Right forelimb (tissue), 1 donor: ENCODE measurements at regions not wholly inside any gene's neighbourhood (a gene's known extent, or its start where the extent isn't known, plus 50 kb on each side); places are given as distances from the start of the nearest gene placed in this dataset.

Experiments used
- DNase-seq: peaks from one replicate; pipeline ENCODE4 v3.0.0-alpha.2; 2018

DNA sequence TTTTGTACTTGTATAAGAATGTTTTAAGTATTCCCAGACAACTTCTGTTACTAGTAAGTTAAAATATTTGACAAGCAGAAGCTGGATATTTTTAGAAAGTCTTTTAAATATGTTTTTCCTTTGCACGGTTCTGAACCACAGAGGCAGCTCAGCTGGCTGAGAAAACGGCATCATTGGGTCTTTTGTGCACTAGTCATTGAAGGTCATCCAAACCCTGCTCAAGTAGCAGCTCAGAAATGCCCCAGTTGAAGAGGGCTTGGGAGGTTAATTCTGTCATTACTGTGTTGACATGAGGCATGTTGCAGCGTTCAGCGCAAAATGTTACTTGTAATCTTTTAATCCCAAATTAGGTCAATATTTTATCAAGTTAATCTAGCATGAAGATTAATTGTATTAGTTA, 383.7 kb upstream of the FAM241A start:
- DNase-seq, result no peak

DNA sequence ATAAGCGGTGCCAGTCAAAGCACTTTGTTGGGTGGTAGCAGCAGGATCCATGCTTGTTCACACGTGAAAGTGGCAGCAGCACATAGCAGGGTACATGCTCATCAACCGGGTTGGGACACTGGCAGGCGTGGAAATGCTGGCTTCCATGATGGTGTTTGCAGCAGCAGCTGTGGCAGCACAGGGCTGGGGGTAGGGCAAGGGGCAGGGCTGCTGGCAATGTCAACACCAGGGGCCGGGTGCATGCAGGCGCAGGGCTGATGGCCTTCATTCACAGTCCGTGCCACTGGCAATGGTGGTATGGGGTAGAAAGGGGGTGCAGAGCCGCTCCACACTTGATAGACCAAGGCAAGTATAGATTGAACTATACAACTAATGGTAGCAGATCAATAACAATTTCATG, 374.7 kb upstream of the FAM241A start:
- no peak for DNase-seq

DNA sequence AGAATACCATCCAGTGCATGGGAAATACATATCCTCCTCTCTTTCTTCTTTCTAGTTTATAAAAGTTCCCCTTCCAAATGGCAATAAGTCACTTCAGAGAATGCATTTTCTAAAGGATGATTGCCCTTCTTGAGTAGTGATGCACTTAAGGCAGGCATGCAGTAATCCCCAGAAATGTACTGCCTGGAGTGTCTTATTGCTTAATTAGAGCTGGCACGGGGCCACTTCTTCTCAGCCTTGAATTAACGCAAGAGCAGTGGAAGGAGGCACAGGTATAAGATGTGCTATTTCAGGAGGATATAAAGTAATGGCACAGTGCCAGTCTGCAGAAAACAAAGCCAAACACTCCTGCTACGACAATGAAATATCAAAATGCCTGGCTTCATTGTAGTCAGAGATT, 371.4 kb upstream of the FAM241A start:
- no peak for DNase-seq

DNA sequence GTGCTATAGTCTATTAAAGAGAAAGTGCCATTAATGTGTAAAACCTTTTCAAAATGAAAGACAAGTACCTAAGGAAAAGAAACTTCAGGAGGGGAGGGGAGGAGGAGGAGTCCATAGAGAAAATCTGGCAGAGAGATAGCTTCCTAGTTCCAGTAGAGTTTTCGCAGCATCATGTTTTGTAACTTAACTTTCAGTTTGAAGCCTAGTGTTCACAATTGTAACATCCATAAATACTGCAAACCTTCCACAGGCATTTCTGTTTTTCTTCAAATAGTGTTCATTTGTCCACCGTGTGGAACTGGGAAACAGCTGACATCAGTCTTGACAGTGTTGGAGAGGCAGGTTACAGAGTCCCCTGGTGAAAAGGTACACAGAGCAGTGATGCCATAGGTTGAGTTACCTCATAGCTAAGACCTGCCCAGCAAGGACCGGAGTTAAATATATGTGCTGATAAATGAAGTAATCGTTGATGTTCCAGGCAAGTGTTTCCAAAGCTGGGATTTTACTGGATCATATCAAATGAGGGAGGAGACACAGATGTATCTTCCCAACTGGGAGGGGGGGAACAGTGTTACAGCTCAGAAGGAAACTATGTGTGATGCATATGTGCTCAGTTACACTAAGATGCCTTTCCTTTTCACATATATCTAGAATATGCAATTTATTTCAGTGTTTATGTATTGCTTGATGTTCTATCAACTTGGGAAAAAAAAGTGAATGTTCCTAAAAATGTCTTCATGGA, 369.5 kb upstream of the FAM241A start:
- no peak for DNase-seq

DNA sequence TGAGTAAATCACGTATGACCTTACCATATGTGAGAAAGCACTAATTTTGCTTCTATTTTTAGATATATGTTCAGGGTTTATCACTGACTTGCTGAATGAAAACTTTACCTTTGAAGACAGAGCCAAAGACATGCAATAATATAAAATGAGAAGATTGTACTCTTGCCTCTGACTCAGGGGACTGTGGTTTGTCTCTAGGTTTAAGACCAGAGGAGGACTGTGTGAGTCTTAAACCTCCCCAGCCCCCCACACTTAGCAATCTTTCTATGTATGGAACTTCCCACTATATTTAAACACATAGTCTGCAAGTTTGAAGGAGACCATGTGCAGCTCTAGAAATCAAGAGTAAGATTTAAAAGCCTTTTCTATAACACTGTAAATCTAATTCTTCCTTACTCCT, 368.7 kb upstream of the FAM241A start:
- DNase-seq, result no peak

DNA sequence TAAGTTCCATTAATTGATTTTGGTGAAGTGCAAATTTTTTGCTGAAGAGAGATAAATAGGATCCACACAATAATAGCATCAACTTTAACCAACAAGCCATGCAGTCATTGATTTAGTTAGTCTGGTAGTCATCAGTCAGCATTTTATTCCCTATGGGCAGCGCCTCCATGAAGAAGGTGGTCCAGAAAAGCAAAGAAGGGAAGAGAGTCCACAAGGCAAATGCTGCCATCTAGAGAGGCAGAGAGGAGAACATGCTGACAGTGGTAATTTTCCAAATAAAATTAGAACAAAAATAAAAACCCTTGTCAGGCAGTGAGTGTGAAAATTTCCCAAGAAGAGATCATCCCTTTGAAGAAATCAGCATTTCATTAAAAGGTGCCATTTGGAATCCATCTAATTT, 366.7 kb upstream of the FAM241A start:
- DNase-seq, result no peak

DNA sequence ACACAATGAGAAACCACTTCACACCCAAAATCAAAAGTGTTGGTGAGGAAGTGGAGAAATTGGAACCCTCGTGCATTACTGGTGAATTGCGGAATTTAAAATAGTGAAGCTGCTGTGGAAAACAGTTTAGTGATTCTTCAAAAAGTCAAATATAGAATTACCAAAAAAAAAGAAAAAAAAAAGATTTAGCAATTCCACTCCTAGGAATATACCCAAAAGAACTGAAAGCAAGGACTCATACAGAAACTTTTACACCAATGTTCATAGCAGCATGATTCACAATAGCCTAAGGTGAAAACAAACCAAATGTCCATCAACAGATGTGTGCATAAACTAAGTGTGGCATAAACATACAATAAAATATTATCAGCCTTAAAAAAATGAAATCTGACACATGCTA, 364.3 kb upstream of the FAM241A start:
- no peak for DNase-seq

DNA sequence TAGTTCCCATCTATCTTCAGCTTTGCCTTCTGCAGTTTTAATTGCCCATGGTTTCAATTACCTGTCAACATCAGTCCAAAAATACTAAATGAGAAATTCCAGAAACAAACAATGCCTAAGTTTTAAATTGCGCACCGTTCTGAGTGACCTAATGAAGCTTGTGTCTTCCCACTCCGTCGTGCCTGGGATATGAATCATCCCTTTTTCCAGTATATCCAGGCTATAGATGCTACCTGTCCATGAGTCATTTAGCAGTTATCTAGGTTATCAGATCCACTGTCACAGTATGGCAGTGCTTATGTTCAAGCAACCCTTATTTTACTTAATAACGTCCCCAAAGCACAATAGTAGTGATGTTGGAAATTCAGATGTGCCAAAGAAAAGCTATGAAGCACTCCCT, 363.6 kb upstream of the FAM241A start:
- DNase-seq, result no peak

DNA sequence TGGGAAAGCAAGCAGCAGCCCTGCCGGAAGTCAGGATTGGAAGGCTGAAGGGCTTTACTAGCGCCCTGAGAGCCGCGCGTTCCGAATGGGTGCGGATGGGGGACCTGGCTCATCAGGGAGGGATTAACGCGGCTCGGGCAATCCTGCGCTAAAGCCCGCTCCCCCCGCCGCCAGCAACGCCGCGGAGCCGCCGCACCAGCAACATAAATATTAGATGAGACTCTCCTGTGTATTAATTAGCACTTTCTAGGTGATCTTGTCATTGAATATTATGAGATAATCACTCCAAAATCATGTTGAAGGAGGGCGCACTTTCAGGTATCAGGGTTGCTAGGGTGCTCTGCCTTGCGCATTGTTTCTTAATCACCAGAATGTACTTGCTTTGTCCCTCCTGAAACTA, 357.2 kb upstream of the FAM241A start:
- DNase-seq, result no peak

DNA sequence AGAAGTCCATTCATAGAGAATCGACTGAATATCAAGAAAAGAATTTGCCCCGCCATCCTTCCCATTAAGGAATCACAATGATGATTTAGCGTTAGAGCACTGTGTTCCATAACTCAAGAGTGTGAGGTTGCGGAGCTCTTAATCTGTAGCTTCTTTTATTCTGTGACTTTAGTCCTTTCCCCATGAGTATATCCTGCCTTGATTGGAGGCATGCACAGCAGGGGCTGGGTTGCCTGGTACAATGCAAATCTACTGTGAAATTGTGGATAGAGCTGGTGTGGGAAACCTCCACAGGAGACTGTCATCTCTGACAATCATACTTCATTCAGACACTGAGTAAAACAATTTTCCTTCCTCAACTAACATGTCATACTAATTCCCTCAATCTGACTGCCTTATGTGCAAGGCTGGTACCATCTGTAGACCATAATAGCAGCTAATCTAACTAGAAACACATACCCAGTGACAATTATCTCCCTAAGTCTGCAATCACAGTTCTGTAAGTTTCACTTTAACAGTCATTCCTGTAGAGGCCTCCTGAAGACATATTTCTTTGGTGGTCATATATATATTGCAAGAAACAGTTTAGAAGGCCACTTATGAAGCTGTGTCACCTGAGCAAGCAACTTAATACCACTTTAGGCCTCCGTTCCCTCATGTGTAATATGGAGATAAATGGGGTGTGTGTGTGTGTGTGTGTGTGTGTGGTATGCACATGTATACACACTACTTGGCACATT, 355.2 kb upstream of the FAM241A start:
- DNase-seq, result no peak

DNA sequence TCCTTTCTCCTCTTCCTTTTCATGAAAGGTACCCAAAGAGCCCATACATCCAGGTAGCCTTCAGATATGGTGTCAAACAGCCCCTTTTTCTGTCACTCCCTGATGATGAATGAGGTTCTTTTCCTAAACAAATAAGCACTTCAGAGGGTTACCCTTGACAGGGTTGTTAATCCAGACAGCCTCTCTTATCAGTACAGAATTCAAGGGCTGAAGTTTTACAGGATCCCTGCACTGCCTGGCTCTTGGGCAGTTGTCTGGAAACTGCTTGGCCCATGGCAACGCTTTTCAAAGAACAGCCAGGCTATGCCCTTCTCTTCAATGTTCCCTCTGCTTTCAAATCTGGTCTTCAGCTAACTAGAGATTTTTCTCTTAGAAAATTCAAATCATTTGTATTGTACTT, 352.6 kb upstream of the FAM241A start:
- no peak for DNase-seq

DNA sequence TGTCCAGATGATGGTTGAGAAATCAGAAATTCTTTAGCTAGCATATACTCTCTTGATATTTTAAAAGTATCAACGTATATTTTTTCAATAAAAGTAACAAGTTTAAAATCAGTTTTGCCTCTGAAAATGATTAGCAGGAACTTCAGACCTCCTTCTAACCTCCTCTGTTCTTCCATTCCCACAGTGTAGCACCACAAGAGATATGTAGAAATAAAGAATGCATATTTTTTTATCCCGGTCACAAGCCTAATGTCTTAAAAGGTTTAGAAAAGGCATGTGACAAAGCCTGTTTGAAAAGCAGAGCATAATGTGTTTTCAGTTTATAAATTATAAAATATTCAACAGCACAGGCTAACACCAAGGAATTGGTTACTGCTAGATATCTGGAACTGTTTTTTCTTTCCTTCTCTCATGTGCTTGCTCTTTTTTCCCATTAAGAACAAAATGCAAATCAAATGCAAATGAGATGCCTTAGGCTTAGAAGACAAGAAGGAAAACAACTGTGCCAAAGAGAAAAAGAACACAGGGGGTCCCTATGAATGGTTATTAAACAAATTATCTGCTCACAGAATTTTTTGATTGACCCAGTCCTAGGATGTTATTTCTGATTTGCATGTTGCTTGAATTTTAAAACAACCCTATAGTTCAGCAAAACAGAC, 351.7 kb upstream of the FAM241A start:
- DNase-seq, result no peak

DNA sequence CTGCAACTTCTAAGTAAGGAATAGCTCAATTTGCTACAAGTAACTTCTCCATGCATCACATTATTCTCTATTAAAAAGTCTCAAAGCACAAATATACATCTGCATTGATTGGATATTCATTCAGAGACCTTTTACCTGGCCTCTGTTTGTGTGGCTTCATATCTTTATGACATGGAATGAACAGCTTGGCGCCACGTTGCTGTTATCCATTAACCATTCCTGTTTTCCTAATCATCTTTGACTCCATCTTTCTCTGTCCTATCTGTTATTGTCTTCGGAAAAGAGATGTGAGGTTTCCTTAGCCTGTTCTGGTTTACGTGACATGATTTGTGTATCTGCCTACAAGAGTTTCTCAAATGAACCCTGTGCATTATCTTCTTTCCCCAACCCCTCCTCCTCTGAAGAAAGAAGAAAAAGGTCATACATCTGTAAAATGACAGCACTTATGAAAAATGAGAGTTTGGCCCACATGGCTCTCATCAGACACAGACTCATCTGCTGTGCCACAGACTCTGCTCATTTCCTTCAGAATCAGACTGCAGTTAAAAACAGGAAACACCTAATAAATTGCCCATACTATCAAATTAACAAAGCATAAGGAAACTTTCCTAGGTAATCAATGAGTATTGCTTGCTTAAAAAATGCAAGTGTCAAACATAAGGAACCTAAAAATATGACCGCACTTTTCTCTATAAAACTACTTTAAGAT, 347.6 kb upstream of the FAM241A start:
- no peak for DNase-seq

DNA sequence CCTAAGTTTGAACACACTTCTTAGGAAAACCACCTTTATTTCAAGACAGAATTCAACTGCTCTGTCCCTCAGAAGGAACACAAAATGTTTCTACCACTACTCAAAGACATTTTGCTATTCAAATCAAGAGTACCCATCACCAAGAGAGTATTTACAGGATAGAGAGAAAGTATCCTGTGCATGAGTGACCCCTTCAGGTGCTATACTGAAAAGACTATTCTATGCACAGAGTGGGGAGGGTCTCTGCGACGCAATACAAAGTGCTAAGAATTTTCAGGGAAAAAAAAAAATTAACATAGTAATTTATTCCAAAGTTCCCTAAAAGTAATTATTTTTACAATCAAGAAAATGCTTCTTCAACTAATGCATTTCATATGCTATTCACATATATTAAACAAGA, 346.4 kb upstream of the FAM241A start:
- no peak for DNase-seq

DNA sequence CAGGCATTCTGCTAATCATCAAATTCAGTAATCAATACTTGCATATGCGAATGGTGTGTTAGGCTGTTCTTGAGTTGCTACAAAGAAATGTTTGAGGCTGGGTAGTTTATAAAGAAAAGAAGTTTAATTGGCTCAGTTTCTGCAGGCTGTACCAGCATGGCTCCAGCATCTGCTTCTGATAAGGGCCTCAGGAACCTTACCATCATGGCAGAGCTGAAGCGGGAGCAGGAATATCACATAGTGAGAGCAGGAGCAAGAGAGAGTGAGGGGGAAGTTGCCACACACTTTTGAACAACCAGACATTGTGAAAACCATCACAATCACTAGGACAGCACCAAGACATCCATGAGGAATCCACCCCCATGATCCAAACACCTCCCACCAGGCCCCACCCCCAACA, 344.7 kb upstream of the FAM241A start:
- DNase-seq, result no peak

DNA sequence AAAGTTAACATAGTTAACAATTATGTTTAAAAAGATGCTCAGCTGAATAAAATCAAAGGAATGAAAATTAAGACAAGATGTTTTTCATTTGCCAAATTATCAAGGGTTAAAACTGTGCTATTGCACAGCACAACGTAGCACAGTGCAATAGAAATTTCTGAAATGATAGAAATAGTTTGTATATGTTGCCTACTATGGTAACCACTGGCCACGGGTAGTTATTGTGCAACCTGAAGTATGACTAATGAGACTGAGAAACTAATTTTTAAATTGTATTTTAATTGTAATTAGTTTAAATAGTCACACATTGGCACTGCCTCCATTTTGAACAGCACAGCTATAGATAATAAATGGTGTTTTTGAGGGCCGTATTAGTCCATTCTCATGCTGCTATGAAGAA, 343.1 kb upstream of the FAM241A start:
- no peak for DNase-seq

DNA sequence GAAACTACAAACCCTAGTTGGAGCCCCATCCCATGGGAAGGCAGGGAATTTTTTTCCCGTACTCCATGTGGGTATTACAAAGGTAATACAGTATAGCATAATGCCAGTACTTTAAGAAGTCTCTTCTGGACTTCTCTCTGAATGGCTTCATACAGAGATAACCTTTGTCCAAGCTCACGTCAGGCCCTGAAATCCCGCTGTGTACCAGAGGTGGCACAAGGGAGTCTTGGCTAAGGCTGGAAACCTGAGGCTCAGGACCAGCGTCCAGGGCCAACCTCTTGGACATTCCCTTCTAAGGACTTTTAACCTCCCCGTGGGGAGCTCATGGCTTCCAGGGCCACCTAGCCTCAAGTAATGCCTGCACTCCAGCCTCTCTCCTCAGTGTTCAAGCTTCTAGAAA, 338.9 kb upstream of the FAM241A start:
- DNase-seq, result no peak

DNA sequence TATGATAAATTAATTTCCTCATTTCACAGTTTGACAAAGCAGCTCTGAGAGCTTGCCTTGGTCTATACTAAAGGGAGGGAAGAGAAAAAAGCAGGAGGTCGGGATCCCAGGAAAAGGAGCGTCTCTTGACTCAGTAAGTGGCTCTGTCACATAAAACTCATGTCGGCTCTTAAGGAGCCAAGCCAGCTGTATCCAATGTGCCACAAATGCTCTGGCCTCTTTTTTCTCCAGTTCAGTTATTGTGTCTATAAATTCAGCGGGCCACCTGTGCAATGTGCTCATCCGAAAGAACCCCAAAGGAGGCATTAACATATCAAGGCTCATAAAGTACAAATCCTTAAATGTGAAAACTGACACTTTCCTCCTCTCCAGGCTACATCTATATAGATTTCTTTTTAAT, 337.7 kb upstream of the FAM241A start:
- no peak for DNase-seq

DNA sequence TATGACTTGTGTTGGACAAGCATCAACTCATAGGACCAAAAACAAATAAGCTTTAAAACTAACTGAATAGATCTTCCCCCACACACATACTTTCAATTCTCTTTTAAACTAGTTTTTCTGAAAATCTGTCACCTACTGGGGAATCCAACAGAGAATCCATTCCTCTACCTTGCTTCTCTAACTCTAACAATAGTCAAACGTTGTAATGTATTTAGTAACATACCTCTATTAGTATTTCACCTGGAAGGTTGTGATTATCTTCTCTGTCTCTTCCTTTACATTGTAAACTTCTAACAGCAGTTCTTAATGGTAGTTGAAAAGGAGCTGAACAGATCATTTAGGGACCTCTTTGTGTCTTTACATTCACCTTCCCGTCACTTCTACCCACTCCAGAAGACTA, 337.1 kb upstream of the FAM241A start:
- DNase-seq, result no peak

DNA sequence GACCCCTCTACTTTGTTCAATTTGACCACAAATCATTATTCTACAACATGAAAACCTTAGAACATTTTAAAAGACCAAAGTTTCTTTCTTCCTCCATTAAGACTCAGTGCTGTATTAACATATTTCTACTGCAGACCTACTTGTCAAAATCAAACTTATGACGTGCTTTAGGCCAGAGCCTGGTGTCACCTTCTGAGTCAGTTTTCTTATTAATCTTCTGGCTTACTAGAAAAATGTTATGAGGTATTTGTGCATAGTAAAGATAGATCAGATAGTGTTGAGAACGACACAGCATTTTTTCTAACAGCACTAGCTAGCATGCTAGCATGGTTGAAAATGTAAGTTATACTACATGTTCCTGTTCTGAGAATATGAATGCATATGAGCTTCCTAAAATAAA, 333.6 kb upstream of the FAM241A start:
- DNase-seq, result no peak

DNA sequence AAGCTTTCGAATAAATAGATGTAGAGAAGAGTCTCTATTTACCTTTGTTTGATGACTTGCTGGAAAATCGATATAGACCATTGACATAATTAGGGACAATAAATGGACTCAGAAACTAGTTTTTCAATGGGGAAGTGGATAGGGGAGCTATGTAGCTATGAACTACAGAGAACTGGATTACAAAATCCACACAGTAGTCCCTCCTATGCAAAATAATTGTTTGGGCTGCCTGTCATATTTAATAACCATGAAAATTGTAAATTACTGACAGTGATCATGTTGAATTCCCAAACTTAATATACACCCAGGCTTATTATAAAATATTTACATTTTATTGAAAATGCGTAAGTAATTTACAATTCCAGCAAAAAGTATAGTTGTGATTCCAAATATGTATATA, 333.1 kb upstream of the FAM241A start:
- no peak for DNase-seq

DNA sequence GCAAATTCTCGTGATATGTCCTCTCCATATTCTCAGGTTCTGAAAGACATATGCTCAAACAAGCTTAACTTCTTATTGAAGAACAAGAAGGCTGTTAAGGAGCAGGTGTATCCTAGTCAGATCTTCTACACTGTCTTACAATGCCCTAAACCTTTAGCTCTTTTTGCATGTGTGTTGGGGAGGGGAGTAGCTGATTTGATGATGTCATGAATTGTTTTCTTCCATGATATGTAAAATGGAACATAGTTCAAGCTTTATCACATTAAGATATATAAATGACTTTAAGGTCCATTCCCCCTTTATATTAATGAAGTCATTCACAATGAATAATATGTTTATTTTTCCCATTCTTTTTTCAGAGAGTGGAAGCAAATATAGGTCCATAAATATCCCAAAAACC, 332.5 kb upstream of the FAM241A start:
- DNase-seq, result no peak

DNA sequence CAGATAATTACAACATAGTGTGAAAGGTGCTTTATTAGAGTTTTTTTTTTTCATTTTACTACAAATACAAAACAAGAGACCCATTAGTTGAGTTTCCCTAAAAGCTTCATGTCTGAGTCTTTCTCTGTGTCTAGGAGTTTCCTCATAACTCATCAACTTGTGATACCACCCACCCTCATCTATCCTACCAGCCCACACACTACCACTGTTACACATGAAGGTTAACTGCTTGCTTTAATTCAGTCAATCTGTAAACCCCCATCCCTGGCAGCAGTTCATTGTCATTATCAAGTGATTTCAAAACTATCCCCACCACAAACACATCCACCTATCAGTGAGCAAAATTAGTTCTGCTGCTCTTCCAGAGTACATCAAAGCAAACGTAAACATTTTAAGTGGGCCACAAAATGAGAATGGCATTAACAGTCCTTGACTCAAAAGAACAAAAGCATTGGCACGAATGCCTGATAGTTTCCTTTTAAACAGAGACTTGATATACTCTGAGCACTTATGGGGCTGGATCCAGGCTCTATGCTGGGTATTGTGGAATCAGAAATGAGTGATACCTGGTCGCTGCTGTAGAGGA, 331.6 kb upstream of the FAM241A start:
- DNase-seq, result no peak
